ENCODE measurements at regions not wholly inside any gene's neighbourhood (a gene's known extent, or its start where the extent isn't known, plus 50 kb on each side); places are given as distances from the start of the nearest gene placed in this dataset.

GRCh38 chr2:220417503-220417902, 790.1 kb downstream of the SLC4A3 start:
- H3K36me3 ChIP-seq (ENCODE audit: control insufficient read depth in 4 of 4, insufficient read depth in 4 of 4, low read length in 4 of 4), result no peaks in the 10 kb centered on the region
- TF ChIP-seq CTCF (IDR thresholded peaks at IDR 0.05; ENCODE audit: control extremely low read depth, extremely low read depth), result no peak
- H3K9me3 ChIP-seq (ENCODE audit: control insufficient read depth in 4 of 4, insufficient read depth in 3 of 4, low read length in 3 of 4), result peaks cover 0 to 3% (median 1%) of the 10 kb centered on the region in 4 donors
- no peak overlapping the region for H3K27ac ChIP-seq (ENCODE audit: low read depth in 1 of 2, low read length in 1 of 2)
- peaks cover 0 to 10% (median 0%) of the 10 kb centered on the region in 5 donors for H3K4me1 ChIP-seq (ENCODE audit: control insufficient read depth in 5 of 5, insufficient read depth in 5 of 5, low read length in 5 of 5)
- no peaks in the 10 kb centered on the region for H3K27me3 ChIP-seq (ENCODE audit: control insufficient read depth in 3 of 3, insufficient read depth in 3 of 3, low read length in 2 of 3)
- DNase-seq (no peak), ATAC-seq (ENCODE audit: insufficient read depth, low FRiP score) (no peak)
- H3K9ac ChIP-seq (ENCODE audit: insufficient read depth in 1 of 2, low read length in 2 of 2), result no peak overlapping the region
- H3K4me3 ChIP-seq, result no peak overlapping the region
- WGBS, 2 donors, result 82 to 84% methylated on average over 7 of the region's 7 CpGs

GRCh38 chr2:220419647-220420046, 792.2 kb downstream of the SLC4A3 start:
- no peaks in the 10 kb centered on the region for H3K27me3 ChIP-seq (ENCODE audit: control insufficient read depth in 3 of 3, insufficient read depth in 3 of 3, low read length in 2 of 3)
- no peak for TF ChIP-seq CTCF (IDR thresholded peaks at IDR 0.05; ENCODE audit: control extremely low read depth, extremely low read depth)
- ATAC-seq (ENCODE audit: insufficient read depth, low FRiP score) (no peak), DNase-seq (peak in 1 of 3 donors; percentile 17)
- no peak overlapping the region for H3K27ac ChIP-seq (ENCODE audit: low read depth in 1 of 2, low read length in 1 of 2)
- no peak overlapping the region for H3K9ac ChIP-seq (ENCODE audit: insufficient read depth in 1 of 2, low read length in 2 of 2)
- H3K9me3 ChIP-seq (ENCODE audit: control insufficient read depth in 4 of 4, insufficient read depth in 3 of 4, low read length in 3 of 4), result no peaks in the 10 kb centered on the region
- H3K4me1 ChIP-seq (ENCODE audit: control insufficient read depth in 5 of 5, insufficient read depth in 5 of 5, low read length in 5 of 5), result peaks cover 0 to 10% (median 0%) of the 10 kb centered on the region in 5 donors
- no peak overlapping the region for H3K4me3 ChIP-seq
- H3K36me3 ChIP-seq (ENCODE audit: control insufficient read depth in 4 of 4, insufficient read depth in 4 of 4, low read length in 4 of 4), result no peaks in the 10 kb centered on the region
- WGBS, 2 donors, result 47 to 52% methylated on average over 4 of the region's 4 CpGs

- no peaks in the 10 kb centered on the region for H3K9me3 ChIP-seq (ENCODE audit: control insufficient read depth in 4 of 4, insufficient read depth in 3 of 4, low read length in 3 of 4)
- no peak for TF ChIP-seq CTCF (IDR thresholded peaks at IDR 0.05; ENCODE audit: control extremely low read depth, extremely low read depth)
- H3K36me3 ChIP-seq (ENCODE audit: control insufficient read depth in 4 of 4, insufficient read depth in 4 of 4, low read length in 4 of 4), result no peaks in the 10 kb centered on the region
- H3K4me1 ChIP-seq (ENCODE audit: control insufficient read depth in 5 of 5, insufficient read depth in 5 of 5, low read length in 5 of 5), result peaks cover 0 to 10% (median 0%) of the 10 kb centered on the region in 5 donors
- H3K27me3 ChIP-seq (ENCODE audit: control insufficient read depth in 3 of 3, insufficient read depth in 3 of 3, low read length in 2 of 3), result no peaks in the 10 kb centered on the region
- no peak overlapping the region for H3K4me3 ChIP-seq
- ATAC-seq (ENCODE audit: insufficient read depth, low FRiP score), result no peak
- no peak overlapping the region for H3K27ac ChIP-seq (ENCODE audit: low read depth in 1 of 2, low read length in 1 of 2)
- DNase-seq, result no peak
- H3K9ac ChIP-seq (ENCODE audit: insufficient read depth in 1 of 2, low read length in 2 of 2), result no peak overlapping the region
These were observed 793.4 kb downstream of the SLC4A3 start for GRCh38 chr2:220420820-220421219.

GRCh38 chr2:220422676-220423075, 795.2 kb downstream of the SLC4A3 start:
- DNase-seq (no peak), ATAC-seq (ENCODE audit: insufficient read depth, low FRiP score) (no peak)
- no peak for TF ChIP-seq CTCF (IDR thresholded peaks at IDR 0.05; ENCODE audit: control extremely low read depth, extremely low read depth)
- whole genome bisulfite sequencing, 2 donors, result 68 to 80% methylated on average over 1 of the region's 1 CpG
- no peaks in the 10 kb centered on the region for H3K9me3 ChIP-seq (ENCODE audit: control insufficient read depth in 4 of 4, insufficient read depth in 3 of 4, low read length in 3 of 4)
- no peak overlapping the region for H3K9ac ChIP-seq (ENCODE audit: insufficient read depth in 1 of 2, low read length in 2 of 2)
- no peaks in the 10 kb centered on the region for H3K27me3 ChIP-seq (ENCODE audit: control insufficient read depth in 3 of 3, insufficient read depth in 3 of 3, low read length in 2 of 3)
- H3K36me3 ChIP-seq (ENCODE audit: control insufficient read depth in 4 of 4, insufficient read depth in 4 of 4, low read length in 4 of 4), result no peaks in the 10 kb centered on the region
- H3K4me3 ChIP-seq, result no peak overlapping the region
- H3K27ac ChIP-seq (ENCODE audit: low read depth in 1 of 2, low read length in 1 of 2), result no peak overlapping the region
- H3K4me1 ChIP-seq (ENCODE audit: control insufficient read depth in 5 of 5, insufficient read depth in 5 of 5, low read length in 5 of 5), result peaks cover 0 to 10% (median 0%) of the 10 kb centered on the region in 5 donors

Measured in lung (tissue), 11 donors.